Cardiac muscle cell (in vitro differentiated cells and primary cell): ENCODE measurements at regions not wholly inside any gene's neighbourhood (a gene's known extent, or its start where the extent isn't known, plus 50 kb on each side); places are given as distances from the start of the nearest gene placed in this dataset.

Experiments used
- DNase-seq, 2 donors: peaks; one replicate each; pipeline versions ENCODE4 v3.0.0 to v3.0.0-alpha.2; 2010 to 2017; ENCODE audit warnings: low read depth in 1 of 2, low spot score in 1 of 2
- H3K27ac ChIP-seq: fragments of 200-600 bp; sonication (generic); 2 replicates; pipeline ENCODE4 v1.5.1; 2016
- H3K27me3 ChIP-seq: fragments of 200-600 bp; sonication (generic); 2 replicates; pipeline ENCODE4 v1.6.0; 2016; ENCODE audit warnings: control low read depth
- H3K36me3 ChIP-seq: fragments of 200-600 bp; sonication (generic); 2 replicates; pipeline ENCODE4 v1.5.1; 2016; ENCODE audit warnings: control low read depth
- H3K4me1 ChIP-seq: fragments of 200-600 bp; sonication (generic); 2 replicates; pipeline ENCODE4 v1.8.1; 2017; ENCODE audit warnings: low read depth, mild to moderate bottlenecking, mixed run types
- H3K4me3 ChIP-seq: fragments of 200-600 bp; sonication (generic); 2 replicates; pipeline ENCODE4 v1.5.1; 2016; ENCODE audit warnings: mild to moderate bottlenecking
- H3K9me3 ChIP-seq: fragments of 200-600 bp; sonication (generic); 2 replicates; pipeline ENCODE4 v1.5.1; 2017; ENCODE audit warnings: low read depth, mild to moderate bottlenecking, control low read depth
- CTCF ChIP-seq: IDR thresholded peaks from 2 replicates; pipeline ENCODE4 v1.5.1; 2012; ENCODE audit warnings: low read depth, mild to moderate bottlenecking, low read length

- no peak overlapping the region for H3K27ac ChIP-seq
- DNase-seq: no peak
- no peaks in the 10 kb centered on the region for H3K27me3 ChIP-seq
- no peak overlapping the region for H3K4me3 ChIP-seq
- H3K9me3 ChIP-seq: no peaks in the 10 kb centered on the region
- no peaks in the 10 kb centered on the region for H3K36me3 ChIP-seq
- TF ChIP-seq CTCF: no peak
- peaks cover 17% of the 10 kb centered on the region for H3K4me1 ChIP-seq
Measured at GRCh38 chr12:33589576-33590114, 150.0 kb upstream of the SYT10 start.

DNA sequence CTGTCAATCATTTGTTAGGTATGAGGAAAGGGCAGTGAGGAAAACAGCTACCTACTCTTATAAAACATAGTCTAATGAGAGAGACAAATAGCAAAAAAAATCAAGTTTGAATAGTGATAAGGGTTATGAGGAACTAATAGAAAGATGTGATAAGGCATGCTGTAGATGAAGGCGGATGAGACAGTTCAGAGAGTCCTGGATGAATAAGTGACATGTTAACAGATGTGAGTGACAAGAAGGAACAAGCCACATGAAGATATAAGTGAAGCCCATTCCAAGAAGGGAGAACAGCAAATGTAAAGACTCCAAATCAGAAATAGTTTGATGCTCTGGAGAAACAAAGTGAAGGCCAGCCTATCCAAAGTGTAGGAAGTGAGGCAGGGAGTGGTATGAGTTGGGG, 154.1 kb upstream of the SYT10 start:
- H3K4me1 ChIP-seq: peaks cover 4% of the 10 kb centered on the region
- H3K9me3 ChIP-seq: no peaks in the 10 kb centered on the region
- no peak for DNase-seq
- no peak overlapping the region for H3K4me3 ChIP-seq
- no peaks in the 10 kb centered on the region for H3K27me3 ChIP-seq
- no peak for TF ChIP-seq CTCF
- no peaks in the 10 kb centered on the region for H3K36me3 ChIP-seq
- H3K27ac ChIP-seq: no peak overlapping the region

GRCh38 chr12:33596061-33596460, 156.4 kb upstream of the SYT10 start:
- no peak overlapping the region for H3K4me3 ChIP-seq
- TF ChIP-seq CTCF: no peak
- H3K27ac ChIP-seq: no peak overlapping the region
- no peaks in the 10 kb centered on the region for H3K27me3 ChIP-seq
- peak in 1 of 2 donors; percentile 19 for DNase-seq
- H3K9me3 ChIP-seq: no peaks in the 10 kb centered on the region
- no peaks in the 10 kb centered on the region for H3K4me1 ChIP-seq
- no peaks in the 10 kb centered on the region for H3K36me3 ChIP-seq

DNA sequence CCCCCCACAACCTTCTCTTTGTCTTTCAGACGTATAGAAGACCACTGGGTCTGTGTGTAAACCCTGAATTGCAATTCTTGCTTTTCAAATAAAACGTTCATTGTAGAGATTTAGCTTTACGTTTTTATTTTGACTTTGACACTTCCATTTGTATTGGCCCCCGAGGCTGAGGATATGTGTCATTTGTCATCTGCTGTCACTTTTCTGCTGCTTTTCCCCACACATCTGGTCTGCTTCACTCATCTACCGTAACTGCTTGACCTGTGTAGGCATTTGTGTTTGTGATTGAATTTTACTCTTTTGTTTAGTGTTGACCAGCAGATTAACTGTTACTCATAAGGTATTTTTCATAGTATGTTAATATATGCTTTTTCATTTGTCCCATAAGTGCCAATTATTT, 157.2 kb upstream of the SYT10 start:
- DNase-seq: no peak
- no peak for TF ChIP-seq CTCF
- H3K27me3 ChIP-seq: no peaks in the 10 kb centered on the region
- H3K4me1 ChIP-seq: no peaks in the 10 kb centered on the region
- H3K4me3 ChIP-seq: no peak overlapping the region
- no peaks in the 10 kb centered on the region for H3K36me3 ChIP-seq
- no peak overlapping the region for H3K27ac ChIP-seq
- H3K9me3 ChIP-seq: no peaks in the 10 kb centered on the region

GRCh38 chr12:33602515-33602914, 162.9 kb upstream of the SYT10 start:
- Histone ChIP-seq H3K36me3 (no peaks in the 10 kb centered on the region), H3K4me3 (no peak overlapping the region), H3K27me3 (no peaks in the 10 kb centered on the region), H3K4me1 (peaks cover 6% of the 10 kb centered on the region), H3K9me3 (no peaks in the 10 kb centered on the region), H3K27ac (no peak overlapping the region)
- DNase-seq: peak in 1 of 2 donors; percentile 36
- TF ChIP-seq CTCF: no peak

DNA sequence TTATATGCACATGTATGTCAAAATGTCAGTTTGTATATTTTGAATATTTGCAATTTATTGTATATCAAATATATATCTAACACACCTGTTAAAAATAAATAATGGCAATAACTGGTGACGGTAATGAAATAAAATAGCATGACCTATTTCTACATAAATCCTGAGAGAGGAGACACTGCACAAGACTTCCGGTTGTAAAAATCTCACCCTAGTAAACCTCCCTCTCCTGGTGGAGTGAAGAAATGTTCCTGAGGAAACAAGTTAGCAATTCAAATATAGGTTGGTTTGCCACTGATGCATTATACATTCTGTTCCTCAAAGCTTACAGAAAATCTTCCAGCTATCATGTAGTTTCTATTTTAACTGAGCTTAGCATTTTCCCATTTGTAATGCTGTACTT, 166.1 kb upstream of the SYT10 start:
- peak; percentile 20 to 46 for DNase-seq
- Histone ChIP-seq H3K4me1 (peaks cover 6% of the 10 kb centered on the region), H3K9me3 (no peaks in the 10 kb centered on the region), H3K36me3 (no peaks in the 10 kb centered on the region), H3K4me3 (no peak overlapping the region), H3K27me3 (no peaks in the 10 kb centered on the region), H3K27ac (no peak overlapping the region)
- TF ChIP-seq CTCF: peak; percentile 34
